ENCODE measurements at regions not wholly inside any gene's neighbourhood (a gene's known extent, or its start where the extent isn't known, plus 50 kb on each side); places are given as distances from the start of the nearest gene placed in this dataset.

DNA sequence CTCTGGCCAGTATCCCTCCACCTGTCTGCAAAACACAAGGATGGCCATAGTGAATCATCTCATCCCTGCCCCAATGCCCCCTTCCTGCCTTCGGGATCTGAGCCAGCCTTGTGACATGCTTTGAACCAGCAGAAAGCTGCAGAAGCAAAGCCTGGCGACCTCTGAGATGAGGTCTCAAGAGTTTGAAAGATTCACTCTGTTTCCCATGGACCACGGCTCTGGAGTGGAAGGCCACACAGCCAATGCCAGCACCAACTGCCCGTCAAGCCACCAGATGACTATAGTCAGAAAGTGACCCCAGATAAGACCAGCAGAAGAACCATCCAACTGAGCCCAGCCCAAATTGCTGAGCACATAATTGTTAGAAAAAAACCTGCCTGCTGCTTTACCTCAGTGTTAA is 193.9 kb upstream of the PPP2R2D start:
- DNase-seq (ENCODE audit: low read depth): no peak

DNA sequence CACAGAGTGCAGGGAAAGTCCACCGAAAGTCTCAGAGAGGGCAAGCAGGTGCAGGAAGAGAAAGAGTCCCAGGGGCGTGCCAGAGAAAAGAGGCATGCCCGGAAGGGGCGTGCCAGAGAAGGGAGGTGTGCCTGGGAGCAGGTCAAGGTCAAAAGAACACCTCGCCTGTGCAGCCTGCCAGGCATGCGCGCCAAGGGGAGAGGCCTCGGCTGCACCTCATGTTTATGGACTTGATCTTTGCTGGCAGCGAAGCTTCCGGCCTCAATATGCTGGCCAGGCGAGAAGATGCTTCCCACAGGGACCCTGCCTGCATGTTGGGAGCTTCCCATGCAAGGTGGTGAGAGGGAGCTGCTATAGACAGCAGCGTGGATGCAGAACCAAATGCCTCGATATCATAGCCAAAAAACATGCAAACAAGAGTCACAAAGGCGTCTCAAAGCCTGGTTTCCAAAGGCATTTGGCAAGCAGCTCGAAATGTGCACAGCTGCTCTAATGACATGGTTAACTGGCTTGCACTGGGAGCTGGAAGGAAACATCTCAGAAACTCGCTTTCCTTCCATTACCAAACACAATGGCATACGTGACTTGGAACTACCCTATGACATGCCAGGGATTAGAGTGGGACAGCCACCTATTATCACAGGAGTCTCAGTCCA is 192.5 kb upstream of the PPP2R2D start:
- DNase-seq (ENCODE audit: low read depth): no peak

DNA sequence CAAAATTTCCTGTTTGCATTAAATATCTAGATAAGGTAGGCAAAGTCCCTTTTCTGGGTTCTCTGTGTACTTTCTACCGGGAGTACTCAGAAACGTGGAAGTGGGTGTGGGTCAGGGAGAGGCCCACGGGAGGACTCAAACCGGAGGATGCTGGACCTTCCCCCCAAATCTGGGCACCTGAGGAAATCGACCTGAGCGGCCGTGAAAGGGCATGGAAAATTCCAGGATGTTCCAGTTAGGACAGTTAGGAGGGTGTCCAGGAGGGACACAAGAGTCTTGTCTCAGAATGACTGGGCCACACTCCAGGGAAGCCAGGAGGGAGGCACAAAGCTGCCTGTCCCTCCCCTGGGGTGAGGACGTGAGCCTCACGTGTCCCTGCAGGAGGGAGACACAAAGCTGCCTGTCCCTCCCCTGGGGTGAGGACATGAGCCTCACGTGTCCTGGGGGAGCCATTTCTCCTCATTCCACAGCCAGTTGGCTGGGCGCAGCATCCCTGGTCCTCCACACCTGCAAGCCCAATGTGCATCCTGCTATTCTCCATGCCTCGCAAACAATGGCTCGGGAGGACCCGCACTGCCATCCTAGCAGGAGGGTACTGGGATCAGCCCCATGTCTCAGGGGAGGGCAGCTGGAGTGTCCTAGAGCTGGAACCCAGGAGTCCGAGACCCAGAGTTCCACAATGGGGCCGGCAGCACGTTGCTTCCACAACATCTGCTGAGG is 190.5 kb upstream of the PPP2R2D start:
- DNase-seq (ENCODE audit: low read depth): no peak

DNA sequence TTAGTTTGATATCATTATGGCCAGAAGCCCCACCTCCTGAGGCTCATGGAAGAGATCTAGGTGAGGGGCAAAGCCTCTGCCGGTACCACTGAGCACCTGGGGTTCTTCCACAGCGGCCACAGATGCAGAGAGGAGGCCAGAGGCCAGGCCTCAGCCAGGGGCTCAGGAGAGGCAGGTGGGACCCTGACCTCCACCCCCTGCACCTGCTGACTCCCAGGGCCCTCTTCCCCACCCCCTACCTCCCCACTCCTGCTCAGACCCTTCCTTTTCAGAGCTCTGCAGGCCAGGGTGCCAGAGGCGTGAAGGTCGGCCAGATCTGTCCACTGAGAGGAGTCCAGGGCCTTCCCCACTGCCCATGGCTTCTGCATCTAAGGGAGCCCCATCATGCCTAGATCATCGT is 178.7 kb upstream of the PPP2R2D start:
- no peak for DNase-seq (ENCODE audit: low read depth)

DNA sequence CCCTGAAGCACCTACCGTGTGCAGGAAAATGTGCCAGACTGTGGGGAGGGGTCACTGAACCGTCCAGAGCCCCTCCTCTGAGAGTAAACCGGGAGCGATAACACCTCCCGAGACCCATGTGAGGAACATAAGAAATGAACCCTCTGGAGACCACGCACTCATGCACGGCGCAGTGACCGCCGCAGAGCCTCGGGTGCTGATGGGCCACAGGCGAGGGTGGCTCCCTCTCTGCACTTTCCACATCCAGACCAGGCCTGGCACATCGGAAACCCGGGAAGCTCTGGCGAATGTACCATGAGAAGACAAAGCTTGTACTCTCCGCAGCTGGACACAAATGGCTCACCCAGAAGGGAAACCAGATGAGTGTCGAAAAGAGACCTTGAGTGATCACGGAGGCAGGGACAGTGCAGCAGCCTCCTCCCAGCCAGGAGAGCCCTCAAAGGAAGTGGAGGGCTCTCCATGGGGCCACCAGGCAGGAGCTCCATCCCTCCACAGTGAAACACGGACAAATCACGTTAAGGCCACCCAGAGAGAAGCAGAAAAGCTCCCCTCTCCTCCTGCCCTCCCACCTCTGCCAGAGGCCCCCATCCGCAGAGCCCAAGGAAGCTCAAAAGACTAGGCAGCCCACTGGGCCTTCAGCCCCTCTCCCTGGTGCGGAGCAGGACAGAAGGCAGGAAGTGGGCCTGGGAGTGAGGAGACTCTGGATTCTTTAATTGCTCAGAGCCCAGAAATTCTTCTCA is 178.1 kb upstream of the PPP2R2D start:
- DNase-seq (ENCODE audit: low read depth): no peak

DNA sequence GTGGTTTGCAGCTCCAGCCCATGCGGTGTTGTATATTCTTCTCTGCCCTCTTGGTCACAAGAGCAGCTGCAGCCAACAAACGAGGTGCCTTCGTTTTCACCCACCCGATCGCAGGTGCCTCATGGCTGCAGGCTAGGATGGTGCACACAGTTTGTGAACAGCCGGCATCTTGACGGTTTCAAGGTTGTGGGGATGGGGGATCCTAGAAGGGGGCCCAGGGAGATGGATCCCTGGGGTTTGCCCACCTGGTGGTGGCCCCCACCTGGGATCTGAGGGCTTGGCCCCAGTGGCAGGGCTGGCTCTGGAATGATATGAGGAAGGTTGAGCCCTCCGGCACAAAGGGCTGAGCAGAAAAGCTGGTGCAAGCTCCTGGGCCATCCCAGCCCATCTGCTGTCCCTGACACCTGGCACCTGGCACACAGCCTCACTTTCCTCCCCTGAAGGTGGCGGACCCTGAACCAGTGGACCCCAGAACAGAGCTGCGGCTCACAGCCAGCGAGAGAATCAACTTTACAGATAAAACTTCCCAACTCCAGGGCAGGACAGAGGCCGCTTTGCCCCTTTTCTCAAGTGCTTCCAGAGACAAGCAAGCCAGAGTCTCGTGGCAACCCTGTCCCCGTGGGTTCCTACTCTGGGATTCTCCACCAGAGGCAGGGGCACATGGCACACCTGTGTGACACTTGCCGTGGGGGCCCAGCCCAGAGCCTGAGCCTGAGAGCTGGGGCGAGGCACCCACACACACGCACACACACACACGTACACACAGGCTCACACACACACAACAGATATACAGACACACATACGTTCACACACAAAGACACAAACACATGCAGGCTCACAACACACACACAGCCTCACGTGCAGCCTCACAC is 177.3 kb upstream of the PPP2R2D start:
- no peak for DNase-seq (ENCODE audit: low read depth)

DNA sequence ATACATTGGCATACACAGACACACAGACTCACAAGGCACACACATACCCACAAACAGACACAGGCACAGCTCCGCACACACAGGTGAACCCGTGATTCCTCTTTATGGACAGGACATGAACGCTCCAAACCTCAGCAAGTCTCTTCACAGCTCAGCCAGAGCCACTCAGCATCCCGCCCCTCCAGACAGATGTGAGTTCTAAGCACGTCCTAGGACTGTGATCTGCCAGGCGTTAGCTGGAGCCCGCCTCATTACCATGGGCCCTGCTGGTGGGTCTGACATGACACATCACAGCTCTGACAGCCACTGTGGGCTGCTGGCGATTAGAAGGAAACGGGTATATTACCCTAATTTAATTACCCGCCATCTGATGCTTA is 176.7 kb upstream of the PPP2R2D start:
- DNase-seq (ENCODE audit: low read depth): no peak

DNA sequence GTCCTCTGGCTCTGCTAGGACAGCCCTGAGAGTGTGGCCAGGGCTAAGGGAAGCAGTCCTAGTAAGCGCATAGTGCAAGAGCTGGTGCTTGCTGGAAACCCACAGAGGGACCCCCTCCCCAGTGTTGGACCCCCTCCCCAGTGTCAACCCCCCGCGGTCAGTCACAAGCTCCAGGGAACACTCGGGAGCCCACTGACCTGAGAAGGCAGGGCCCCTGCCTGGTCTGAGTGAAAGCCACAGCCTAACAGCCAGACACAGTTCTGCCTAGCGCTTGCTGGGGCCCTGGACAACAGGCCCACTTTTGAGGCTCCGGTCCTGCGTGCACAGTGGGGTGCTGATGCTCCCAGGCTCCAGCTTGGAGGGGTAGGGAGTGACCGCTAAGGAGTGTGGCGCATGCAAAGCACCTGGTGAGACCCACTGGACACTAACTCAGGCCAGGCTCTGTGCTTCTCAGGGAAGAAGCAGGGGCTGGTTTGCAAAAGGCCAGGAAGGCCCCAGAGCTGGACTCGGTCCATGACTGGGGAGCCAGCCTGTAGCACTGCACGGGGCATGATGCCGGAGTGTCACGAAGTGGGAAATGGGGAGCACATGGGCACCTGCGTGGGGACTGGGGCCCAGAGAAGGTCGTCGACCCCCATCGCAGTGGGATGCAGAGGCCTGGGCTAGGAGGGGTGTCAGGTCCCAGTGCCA is 175.8 kb upstream of the PPP2R2D start:
- no peak for DNase-seq (ENCODE audit: low read depth)

DNA sequence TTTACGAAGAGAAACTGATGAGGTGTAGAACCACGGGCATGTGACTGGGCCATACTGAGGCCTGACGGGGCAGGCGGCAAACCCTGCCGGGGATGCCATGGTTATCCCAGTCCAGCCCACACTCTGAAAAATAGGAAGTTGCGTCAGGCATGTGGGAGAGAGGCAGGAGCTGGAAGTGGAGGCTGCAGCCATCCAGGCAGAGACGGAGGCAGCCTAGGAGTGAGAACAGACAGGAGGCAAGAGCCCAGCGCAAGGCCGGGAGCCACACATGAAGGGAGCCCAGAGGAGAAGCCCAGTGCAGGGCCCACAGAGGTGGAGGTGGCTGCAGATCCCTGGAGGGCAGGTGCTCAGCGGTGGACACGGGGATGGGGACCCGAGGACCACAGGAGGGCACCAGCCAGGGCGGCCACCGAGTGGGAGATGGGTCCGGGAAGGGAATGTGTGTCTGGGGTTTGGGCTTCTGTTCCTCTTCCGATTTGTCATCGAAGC is 175.2 kb upstream of the PPP2R2D start:
- no peak for DNase-seq (ENCODE audit: low read depth)

DNA sequence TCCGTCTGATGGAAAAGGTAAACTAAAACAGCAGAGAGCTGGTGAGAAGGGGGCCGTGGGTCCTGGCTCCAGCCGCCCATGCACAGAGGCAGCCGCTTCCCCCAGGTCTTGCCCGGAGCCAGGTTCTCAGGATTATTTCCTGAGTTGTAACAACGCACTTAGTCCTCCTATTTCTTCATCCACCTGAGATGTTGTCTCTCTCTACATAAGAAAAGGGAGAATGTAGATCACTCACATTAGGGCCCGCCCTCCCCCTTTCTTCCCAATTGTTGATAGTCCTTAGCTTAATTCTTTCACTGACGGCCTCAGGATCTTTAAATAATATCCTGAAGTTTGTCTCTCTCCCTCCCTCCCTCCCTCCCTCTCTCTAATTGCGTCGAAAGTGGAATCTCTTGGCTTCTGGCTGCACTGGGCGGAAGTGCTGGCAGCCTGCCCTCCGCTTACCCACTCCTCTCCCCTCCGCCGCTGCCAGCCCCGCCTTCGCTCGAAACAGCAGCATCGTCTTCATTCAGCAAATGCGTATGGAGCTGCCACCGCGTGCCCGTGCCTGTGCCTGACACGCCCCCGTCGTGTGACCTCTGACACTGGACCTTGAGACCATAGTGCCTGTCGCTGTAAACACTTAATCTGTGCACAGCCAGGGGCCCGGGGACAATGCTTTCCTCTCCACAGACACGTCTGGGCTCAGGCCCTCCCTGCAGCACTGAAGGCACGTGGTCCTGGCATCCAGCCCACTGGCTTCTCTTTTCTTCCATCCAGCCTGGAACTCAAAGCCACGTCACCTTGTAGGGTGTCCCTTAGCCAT is 174.5 kb upstream of the PPP2R2D start:
- DNase-seq (ENCODE audit: low read depth): no peak

DNA sequence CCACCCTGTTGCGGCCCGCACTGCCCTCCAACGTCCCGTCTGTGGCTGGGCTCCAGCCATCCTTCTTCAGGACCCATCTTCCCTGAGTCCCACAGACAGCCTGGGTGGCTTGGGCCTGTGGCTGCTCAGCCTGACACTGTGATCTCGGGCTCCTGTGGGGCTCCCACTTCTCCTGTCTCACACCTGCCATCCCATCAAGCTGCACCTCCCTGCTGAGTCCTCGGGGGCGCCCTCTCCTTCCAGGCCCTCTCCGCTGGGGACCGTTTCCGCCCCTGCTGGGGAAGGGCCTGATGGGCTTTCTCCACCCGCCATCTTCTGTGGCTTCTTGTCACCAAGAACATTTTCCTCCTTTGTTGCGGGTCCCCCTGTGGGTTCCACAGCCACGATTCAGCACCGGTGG is 173.8 kb upstream of the PPP2R2D start:
- DNase-seq (ENCODE audit: low read depth): no peak

DNA sequence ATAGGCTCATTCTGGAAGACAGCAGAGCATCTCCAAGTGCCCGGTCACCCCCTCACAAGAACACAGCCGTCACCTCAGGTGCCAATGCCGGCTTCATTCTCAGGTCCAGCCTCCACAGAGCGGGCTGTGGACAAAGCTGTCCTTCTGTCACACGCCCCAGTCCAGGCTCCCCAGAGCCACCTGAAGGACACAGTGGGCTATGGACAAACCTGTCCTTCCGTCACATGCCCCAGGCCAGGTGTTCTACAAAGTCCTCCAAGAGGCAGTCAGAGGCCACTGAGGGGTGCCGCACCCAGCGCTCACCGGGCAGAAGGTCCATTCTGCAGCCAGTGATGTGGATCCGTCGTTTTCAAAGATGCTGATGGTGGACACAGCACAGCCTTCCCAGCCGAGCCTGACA is 173.2 kb upstream of the PPP2R2D start:
- no peak for DNase-seq (ENCODE audit: low read depth)

DNA sequence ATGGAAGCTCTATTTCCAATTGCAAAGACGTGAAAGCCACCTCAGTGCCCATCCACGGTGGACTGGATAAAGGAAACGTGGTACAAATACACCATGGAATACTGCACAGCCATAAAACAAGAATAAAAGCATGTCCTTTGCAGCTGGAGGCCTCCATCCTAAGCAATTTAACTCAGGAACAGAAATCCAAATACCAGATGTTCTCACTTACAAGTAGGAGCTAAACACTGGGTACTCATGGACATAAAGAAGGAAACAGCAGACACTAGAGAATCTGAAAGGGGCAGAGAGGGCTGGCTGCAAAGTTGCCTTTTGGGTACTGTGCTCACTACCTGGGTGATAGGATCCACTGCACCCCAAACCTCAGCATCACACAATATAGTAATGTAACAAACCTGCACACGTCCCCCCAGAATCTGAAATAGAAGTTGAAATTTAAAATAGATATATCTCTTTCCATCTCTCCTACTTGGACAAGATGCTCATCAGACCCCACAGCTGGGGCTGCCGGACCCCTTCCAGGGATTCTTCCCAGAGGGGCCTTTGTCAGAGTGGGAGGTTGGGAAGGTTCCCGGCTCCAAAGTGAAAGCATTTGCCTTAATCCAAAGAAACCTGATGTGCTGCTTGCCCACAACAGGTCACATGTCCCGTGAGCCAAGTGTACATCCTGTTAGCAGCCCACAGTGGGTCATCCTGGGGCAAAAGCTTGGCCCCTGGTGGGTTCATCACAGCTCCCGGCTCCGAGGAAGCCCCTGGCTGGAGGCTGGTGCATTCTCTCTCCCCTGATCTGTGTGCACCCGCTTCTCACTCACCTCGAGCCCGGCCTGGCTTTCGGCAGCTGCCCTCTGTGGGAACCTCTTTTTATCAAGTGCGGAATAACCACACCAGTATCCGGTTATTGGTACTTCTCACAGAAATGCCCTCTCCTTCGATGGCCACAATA is 172.3 kb upstream of the PPP2R2D start:
- no peak for DNase-seq (ENCODE audit: low read depth)

DNA sequence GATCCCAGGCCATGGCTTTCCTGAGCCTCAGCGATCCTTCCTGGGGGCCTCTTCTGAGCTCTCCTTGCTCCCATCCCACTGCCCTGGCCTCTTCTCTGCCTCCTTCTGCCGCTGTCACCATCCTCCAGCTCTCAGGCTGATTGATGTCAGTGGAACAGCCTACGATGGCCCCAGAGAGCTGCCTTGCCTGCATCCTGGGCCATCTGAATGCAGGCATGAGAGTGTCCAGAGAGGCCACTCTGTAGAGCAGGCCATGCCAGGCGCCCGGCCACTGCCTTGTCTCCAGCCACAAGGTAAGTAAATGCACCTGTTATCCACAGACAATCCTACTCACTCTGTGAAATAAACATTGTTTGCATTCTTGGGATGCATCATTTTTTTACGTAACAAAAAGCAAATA is 171.4 kb upstream of the PPP2R2D start:
- DNase-seq (ENCODE audit: low read depth): no peak

DNA sequence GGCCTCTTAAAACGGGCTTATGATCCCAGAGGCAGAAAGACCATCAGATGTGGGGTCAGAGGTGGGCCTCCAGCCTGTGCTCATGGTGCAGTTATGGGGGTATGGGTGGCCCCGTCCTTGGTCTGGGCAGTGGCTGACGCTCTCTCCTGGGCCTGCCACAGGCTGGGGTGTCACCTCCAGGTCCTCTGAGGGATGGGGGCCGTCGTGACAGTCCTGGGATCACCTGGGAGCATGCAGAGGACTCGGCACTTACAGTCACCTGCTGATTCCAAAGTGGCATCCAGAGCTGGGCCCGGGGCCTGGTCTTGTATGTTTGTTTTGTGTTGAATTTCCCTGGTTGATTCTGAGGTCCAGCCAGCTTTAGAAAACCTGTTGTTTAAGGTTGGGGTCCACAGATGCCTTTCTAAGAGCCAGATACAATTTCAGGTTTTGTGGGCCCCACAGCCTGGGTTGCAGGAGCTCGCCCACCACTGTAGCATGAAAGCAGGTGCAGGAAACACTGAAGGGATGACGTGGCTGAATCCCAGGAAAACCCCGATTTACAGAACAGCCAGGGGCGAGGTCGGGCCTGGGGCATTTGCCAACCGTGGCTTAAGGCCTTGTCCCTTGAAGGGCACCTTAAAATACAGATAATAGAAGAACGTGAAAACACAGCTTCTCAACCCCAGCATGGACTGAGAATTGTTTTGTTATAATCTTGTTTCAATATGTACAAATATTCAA is 170.7 kb upstream of the PPP2R2D start:
- DNase-seq (ENCODE audit: low read depth): no peak

DNA sequence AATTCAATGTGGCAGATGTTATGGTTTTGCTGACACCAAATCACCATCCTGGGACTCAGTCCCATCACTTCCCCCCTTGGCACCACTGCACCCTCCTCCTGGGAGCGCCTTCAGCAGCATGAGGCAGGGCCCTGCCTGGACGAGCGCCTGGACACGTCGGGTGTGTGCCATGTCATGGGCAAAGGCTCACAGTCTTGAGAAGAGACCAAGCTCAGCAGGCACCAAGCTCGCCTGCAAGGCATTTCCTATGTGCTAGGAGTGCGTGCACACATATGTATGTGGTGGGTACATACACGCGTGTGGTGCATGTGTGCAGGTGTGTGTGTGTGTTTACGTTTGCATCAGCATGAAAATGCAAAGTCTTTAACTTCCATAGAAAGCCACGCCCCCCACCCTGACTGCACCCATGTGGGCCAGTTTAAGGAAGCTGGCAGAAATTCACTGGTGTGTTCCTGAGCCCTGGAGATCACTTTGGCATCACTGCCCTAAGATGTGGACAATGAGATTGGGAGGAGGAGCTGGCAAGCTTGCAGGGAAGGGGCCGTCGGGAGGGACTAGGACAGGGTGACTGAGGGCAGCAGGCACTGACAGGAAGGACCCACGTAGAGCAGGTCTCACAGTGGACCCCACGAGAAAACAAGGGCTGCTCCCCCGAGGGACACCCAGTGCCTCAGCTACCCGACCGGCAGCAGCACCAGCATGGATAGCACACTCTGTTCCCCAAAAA is 169.9 kb upstream of the PPP2R2D start:
- DNase-seq (ENCODE audit: low read depth): no peak

DNA sequence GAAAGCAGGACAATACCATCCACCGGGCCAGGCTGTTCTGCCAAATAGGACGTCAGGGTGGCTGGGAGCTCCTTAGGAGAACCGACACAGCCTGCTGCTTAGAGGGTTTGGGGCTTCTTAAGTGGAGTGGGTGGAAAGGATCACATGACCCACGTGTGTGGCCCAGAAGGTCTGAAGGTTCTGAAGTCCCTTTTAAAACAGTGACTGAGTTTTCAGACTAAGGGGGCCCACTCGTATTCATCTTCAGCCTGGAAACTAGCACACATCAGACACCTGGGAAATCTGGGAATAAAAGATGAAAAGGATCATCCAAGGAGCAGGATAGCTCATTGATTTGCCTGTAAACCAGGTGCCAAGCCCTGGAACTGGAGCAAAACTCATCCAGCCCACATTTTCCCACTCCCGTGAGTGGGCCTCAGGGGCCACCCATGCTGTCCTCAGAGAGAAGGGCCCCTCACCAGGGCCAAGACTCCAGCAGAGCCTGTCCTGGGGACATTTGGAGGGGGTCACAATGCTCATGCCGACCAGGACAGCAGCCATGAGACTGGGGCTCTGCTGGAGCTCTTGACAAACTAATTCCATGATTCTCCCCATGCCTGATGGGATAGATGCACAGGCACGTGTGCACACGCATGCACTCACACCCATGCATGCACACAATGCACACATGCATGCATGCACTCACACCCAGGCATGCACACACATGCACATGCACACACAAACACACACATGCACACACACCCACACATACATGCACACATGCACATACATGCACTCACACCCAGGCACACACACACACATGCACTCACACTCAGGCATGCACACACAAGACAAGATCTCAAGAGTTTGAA is 168.8 kb upstream of the PPP2R2D start:
- DNase-seq (ENCODE audit: low read depth): no peak

Measured in LHCN-M2 (cell line).